Right lung (tissue), 2 donors: ENCODE measurements at regions not wholly inside any gene's neighbourhood (a gene's known extent, or its start where the extent isn't known, plus 50 kb on each side); places are given as distances from the start of the nearest gene placed in this dataset.
"Not testable (repeated sequence)": the region's sequence is repeated elsewhere in the genome, so short reads cannot be mapped to it uniquely, and the experiment has no call there.

Experiments used
- DNase-seq, 2 donors: peaks; one replicate each; pipeline ENCODE4 v3.0.0-alpha.2; 2013

GRCh38 chr10:9508606-9509005, 1454.1 kb downstream of the GATA3 start:
- DNase-seq: peak; percentile 71 to 72

DNA sequence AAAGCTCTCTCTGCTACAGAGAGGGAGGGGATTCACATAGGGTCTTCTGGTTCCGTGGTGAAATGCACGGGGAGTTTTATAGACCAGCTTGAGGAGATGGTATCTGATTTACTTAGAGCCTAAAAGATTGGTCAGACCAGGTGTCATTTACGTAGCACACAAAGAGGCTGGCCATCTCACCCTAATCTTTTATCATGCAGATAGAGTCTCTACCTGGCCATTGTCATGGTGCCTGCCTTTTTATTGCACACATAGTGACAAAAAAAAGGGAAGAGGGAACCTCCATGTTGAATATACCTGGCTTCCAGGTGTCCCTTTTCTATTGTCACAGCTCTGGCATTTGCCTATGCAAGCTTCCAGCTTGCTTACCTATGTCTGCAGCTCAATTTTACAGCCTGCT, 1456.1 kb downstream of the GATA3 start:
- no peak for DNase-seq

DNA sequence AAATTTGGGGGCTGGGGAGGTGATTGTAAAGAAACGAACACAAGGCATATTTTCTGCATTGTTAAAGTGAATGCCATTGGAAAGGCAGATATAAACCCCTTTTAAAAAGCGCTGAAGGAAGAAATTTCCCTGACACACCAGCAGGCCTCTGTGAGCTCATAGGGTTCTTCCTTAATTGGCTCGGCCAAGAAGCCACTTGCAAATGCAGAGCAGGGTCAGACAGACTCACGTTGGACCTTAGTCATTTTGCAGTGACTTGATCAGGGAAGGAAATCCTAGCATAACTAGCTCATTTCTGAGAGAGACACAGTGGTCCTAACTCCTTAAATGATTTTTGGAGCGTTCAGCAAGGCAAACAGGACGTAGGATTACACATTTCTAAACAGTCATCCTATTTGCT, 1461.4 kb downstream of the GATA3 start:
- DNase-seq: no peak

- no peak for DNase-seq
Measured at GRCh38 chr10:9535744-9536143, 1481.3 kb downstream of the GATA3 start.

- DNase-seq: no peak
Measured at GRCh38 chr10:9545073-9545472, 1472.6 kb upstream of the CELF2 start.

- DNase-seq: peak in 1 of 2 donors; percentile 9
Measured at GRCh38 chr10:9547936-9548904, 1469.5 kb upstream of the CELF2 start.

DNA sequence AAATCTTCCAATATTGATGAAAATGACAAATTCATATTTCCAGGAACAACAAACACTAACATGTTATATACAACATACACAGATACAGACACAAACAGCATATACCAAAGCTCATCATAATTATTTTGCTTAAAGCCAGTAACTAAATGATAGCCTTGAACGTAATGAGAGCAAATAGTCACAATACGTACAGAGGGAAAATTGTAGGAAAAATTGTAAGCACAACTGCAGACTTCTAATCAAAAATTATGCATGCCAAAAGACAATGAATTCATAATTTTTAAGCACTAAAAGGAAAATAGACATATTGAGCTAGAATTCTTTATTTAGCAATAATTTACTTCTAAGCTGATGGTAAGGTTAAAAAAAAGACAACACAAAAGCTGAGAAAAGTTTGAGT, 1466.9 kb upstream of the CELF2 start:
- DNase-seq: no peak

DNA sequence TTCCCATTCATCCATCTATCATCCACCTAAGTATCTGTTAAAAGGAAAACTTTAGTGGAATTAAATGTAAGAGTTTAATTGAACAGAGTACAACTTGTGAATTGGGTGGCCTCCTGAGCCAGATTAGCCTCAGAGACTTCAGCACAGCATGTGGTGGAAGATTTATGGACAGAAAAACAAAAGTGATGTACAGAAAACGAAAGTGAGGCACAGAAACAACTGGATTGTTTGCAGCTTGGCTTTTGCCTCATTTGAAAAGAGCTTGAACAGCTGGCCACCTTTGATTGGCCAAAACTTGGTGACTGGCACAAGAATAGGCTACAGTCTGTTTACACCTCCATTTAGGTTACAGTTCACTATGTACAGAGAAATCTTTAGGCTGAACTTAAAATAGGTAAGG, 1463.4 kb upstream of the CELF2 start:
- no peak for DNase-seq

GRCh38 chr10:9560976-9561375, 1456.7 kb upstream of the CELF2 start:
- DNase-seq: no peak

GRCh38 chr10:9561821-9562505, 1455.7 kb upstream of the CELF2 start:
- no peak for DNase-seq

- DNase-seq: no peak
Measured at GRCh38 chr10:9577746-9578145, 1439.9 kb upstream of the CELF2 start.

DNA sequence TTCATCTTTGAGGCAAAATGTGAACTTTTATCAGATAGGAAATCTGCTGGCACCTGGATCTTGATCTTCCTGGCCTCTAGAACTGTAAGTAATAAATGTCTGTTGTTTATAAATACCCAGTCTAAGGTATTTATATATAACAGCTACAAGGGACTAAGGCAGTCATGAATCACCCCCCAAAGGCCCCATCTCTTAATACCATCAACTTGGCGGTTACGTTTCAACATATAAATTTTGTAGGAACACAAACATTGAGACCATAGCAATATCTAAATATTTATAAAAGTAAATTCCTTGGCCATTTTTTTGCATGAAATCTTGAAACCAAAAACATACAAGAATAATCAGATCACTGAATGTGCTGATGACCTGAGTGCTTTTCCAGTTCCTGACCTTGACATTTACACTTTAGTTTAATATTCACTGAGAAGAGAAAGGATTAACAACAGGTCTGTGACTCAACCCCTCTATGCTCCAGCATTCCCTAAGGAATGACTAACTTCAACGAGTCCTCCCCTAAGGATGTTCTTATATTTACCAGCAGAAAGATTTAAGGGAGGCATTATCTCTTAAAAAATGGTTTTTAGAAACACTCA, 1438.5 kb upstream of the CELF2 start:
- no peak for DNase-seq

GRCh38 chr10:9582803-9583202, 1434.9 kb upstream of the CELF2 start:
- not testable (repeated sequence) for DNase-seq

DNA sequence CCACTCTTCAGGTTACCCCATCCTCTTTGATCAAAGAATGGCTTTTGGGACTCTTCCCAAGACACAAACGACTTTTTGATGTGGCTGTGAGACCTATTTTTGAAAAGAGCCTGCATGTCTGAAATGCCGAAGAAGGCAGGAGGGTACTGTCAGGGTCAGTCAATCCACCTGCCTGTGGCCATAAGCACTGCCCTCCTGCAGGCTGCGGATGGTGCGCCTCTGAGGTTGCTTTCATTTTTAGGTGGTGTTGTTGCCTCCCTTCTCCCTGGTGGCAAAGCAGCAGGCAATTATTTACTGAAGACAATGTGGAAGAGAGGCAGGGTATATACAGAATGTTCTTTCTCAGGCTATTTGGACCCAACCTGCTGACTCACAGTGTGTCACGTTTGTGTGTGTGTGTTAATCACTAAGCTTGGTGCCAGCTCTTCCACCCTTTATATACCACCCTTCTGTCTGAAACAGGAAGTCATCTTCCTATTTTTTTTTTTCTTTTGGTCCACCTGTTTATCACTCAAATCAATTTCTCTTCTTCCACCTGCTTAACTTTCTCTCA, 1421.2 kb upstream of the CELF2 start:
- no peak for DNase-seq

DNA sequence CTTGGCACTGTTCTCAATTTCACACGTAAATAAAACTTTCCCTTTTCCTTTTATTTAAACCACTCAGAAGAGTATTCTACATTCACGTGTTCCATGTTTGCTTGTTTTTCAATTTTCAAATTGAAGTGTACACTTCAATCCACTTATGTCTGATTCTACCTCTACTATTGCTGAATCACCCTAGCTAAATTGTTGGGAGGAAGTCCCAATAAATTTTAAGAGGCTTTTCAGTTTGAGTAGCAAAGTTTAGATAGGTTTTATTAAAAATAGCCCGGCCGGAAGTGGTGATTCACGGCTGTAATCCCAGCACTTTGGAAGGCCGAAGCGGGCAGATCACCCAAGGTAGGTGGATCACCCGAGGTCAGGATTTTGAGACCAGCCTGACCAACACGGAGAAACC, 1414.7 kb upstream of the CELF2 start:
- no peak for DNase-seq

DNA sequence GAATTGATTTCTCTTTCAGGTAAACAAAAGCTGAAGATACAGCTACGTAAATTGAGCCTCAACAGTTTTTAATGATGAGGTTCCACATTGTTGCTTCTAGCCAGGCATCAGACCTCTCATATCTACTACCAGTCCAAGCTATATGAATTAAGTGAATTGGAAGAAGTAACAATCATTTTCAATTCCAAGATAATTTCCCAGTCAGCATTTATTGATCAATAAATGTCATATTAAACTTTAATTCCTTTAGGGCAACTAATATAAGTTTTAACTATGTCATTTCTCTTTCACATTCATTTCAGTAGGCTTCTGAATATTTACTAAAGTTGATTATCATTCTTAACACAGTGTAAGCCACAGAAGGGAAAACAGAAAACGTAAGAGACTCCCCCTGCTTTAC, 1413.7 kb upstream of the CELF2 start:
- DNase-seq: no peak

- DNase-seq: no peak
Measured at GRCh38 chr10:9605231-9605630, 1412.4 kb upstream of the CELF2 start.

DNA sequence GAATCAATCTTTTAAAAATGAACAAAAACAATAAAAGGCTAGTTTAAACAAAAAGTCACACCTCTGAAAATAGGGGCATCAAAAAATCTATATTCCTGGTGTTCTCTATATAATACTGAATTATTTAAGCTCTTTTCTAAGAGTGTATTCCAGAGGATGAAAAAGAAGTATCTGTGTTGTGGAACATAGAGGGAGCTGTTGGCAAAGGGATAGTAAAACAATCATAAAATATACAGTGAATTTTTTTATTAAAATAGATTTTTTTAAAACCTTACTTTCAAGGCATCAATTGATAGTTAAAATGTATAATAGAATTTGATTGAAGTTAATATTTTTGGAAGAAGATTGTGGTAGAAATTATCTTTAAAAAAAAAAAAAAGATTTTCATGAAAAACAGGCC, 1409.1 kb upstream of the CELF2 start:
- no peak for DNase-seq

DNA sequence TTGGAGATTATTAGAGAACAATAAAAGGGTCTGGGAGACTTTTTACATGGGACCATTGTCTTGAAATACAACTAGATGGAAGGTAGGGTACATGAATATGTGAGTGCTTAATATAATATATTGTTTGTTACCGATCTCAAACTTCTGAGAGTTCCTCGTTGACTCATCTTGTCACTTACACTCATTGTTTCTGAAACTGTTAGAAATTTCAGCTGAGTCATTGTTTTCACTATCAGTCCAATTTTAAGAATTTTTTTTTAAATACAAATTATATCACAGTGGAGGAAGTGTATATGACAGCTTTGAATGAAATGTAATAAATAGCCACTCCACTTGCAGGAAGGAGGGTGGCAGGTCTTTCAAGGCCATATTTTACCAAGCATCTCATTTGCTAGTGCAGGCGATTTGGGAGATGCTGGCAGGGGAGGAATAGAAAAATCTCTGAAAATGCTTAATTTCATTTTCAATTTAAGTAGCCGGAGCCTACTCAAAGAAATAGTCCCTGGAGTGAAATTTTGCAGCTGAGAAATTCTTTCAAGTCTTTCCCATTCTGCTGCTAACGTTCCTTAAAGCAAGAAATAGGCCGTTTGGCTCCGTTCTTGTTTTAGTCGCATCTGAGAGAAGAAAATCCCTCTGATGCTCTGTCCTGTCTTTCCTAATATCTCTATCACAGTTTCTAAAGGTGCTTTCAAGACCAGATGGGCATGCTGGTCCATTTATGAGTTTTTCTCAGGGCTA, 1404.2 kb upstream of the CELF2 start:
- DNase-seq: no peak

- no peak for DNase-seq
Measured at GRCh38 chr10:9615189-9615588, 1402.5 kb upstream of the CELF2 start.

DNA sequence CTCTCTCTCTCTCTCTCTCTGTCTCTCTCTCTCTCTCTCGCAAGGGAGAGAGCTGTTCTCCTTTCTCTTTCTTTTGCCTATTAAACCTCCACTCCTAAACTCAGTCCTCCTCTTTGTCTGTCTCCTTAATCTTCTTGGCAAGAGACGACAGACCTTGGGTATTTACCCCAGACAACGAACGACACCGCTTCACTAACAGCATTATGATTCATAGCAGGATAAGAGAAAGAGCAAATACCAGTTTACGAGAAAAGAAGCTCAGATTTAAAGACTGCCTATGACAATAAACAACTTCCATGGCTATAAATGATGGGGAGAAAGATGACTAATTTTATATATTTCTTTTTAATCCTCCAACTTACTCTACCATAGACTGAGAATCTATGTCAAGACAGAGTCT, 1396.5 kb upstream of the CELF2 start:
- DNase-seq: no peak

DNA sequence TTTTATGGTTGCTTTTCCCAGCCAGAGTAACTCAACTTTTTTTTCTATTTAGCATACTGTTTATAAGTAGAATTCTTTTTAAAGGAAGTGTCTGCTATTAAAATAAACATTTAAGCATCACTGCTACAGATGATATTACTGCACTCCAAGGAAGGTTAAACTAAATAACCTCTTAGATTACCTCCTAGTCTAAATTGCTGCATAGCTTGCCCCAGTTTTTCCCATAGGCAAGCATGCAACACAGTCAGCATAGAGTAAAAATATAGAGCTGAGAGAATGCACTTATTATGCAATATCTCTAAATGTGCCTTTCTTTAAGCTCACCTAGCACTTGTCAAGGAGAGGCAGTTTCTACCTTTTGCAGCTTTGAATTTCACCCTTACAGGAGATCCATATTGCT, 1392.4 kb upstream of the CELF2 start:
- DNase-seq: no peak
